MM.1S (cell line): ENCODE measurements at regions not wholly inside any gene's neighbourhood (a gene's known extent, or its start where the extent isn't known, plus 50 kb on each side); places are given as distances from the start of the nearest gene placed in this dataset.

Experiments
- DNase-seq: peaks from one replicate; pipeline ENCODE4 v3.0.0-alpha.2; 2015
- H2AFZ ChIP-seq: fragments of 300-600 bp; sonication (generic); 2 replicates; pipeline ENCODE4 v1.6.0; 2016; ENCODE audit warnings: antibody characterized with exemption, low read length
- H3F3A ChIP-seq: fragments of 300-600 bp; sonication (generic); 2 replicates; pipeline ENCODE4 v1.6.1; 2016; ENCODE audit warnings: mild to moderate bottlenecking, antibody characterized with exemption, low read length, moderate library complexity, mixed read lengths; ENCODE audit not compliant: insufficient read depth
- H3K27ac ChIP-seq: fragments of 300-600 bp; sonication (generic); 2 replicates; pipeline ENCODE4 v1.5.1; 2016; ENCODE audit warnings: mild to moderate bottlenecking, low read length
- H3K27me3 ChIP-seq: fragments of 300-600 bp; sonication (generic); replicated peaks from 2 replicates; pipeline ENCODE4 v1.6.0; 2016; ENCODE audit warnings: low read length; ENCODE audit not compliant: insufficient read depth
- H3K36me3 ChIP-seq: fragments of 300-600 bp; sonication (generic); replicated peaks from 2 replicates; pipeline ENCODE4 v1.6.1; 2016; ENCODE audit warnings: mild to moderate bottlenecking, low read length, mixed read lengths; ENCODE audit not compliant: insufficient read depth
- H3K4me1 ChIP-seq: fragments of 300-600 bp; sonication (generic); 2 replicates; pipeline ENCODE4 v1.6.1; 2016; ENCODE audit warnings: low read length, mixed read lengths
- H3K4me2 ChIP-seq: fragments of 300-600 bp; sonication (generic); 2 replicates; pipeline ENCODE4 v1.6.0; 2016; ENCODE audit warnings: low read depth, low read length
- H3K4me3 ChIP-seq: fragments of 300-600 bp; sonication (generic); 2 replicates; pipeline ENCODE4 v1.5.1; 2016; ENCODE audit warnings: low read length, mixed read lengths
- H3K79me2 ChIP-seq: fragments of 300-600 bp; sonication (generic); 2 replicates; pipeline ENCODE4 v1.6.1; 2016; ENCODE audit warnings: mixed run types, low read length, mixed read lengths
- H3K9ac ChIP-seq: fragments of 300-600 bp; sonication (generic); 2 replicates; pipeline ENCODE4 v1.6.1; 2016; ENCODE audit warnings: low read length, mixed read lengths
- H3K9me2 ChIP-seq: fragments of 300-600 bp; sonication (generic); replicated peaks from 2 replicates; pipeline ENCODE4 v1.6.1; 2016; ENCODE audit warnings: mild to moderate bottlenecking, low read length, mixed read lengths; ENCODE audit not compliant: insufficient read depth
- H3K9me3 ChIP-seq: fragments of 300-600 bp; sonication (generic); replicated peaks from 2 replicates; pipeline ENCODE4 v1.6.1; 2016; ENCODE audit warnings: mild to moderate bottlenecking, low read length, mixed read lengths; ENCODE audit not compliant: insufficient read depth
- H4K20me1 ChIP-seq: fragments of 300-600 bp; sonication (generic); 2 replicates; pipeline ENCODE4 v1.6.1; 2016; ENCODE audit warnings: mild to moderate bottlenecking, low read length, moderate library complexity, mixed read lengths; ENCODE audit not compliant: insufficient read depth
- CTCF ChIP-seq: fragments of 300-600 bp; sonication (generic); IDR thresholded peaks from 2 replicates; pipeline ENCODE4 v1.5.1; 2016; ENCODE audit warnings: antibody characterized with exemption, low read length, mixed read lengths
- EZH2 ChIP-seq: fragments of 300-600 bp; sonication (generic); optimal IDR thresholded peaks from 2 replicates; pipeline ENCODE3; 2017; ENCODE audit warnings: low read depth, mild to moderate bottlenecking, antibody characterized with exemption, low read length, mixed read lengths
- EZH2phosphoT487 ChIP-seq: fragments of 300-600 bp; sonication (generic); IDR thresholded peaks from 2 replicates; pipeline ENCODE4 v1.6.1; 2018; ENCODE audit warnings: antibody characterized with exemption, low read length

GRCh38 chr11:69879729-69880005 is 60.5 kb upstream of the FGF3 start:
- Histone ChIP-seq H3K9me3 (no peaks in the 10 kb centered on the region), H3K4me1 (no peaks in the 10 kb centered on the region), H3K4me3 (no peak overlapping the region), H3K27ac (no peak overlapping the region), H3K36me3 (no peaks in the 10 kb centered on the region), H4K20me1 (no peaks in the 10 kb centered on the region), H3K9ac (no peak overlapping the region), H3K79me2 (no peaks in the 10 kb centered on the region), H3F3A (no peaks in the 10 kb centered on the region), H3K27me3 (peaks cover 98% of the 10 kb centered on the region), H2AFZ (no peak overlapping the region), H3K4me2 (no peak overlapping the region), H3K9me2 (no peaks in the 10 kb centered on the region)
- no peak for TF ChIP-seq EZH2phosphoT487
- TF ChIP-seq EZH2: no peak
- TF ChIP-seq CTCF: no peak
- no peak for DNase-seq

GRCh38 chr11:69880041-69880825 is 61.0 kb upstream of the FGF3 start:
- Histone ChIP-seq H3K27ac (no peak overlapping the region), H3K36me3 (no peaks in the 10 kb centered on the region), H3K9me3 (no peaks in the 10 kb centered on the region), H3K79me2 (no peaks in the 10 kb centered on the region), H3K4me1 (no peaks in the 10 kb centered on the region), H4K20me1 (no peaks in the 10 kb centered on the region), H3K4me3 (no peak overlapping the region), H3K27me3 (peaks cover 98% of the 10 kb centered on the region), H2AFZ (no peak overlapping the region), H3K9me2 (no peaks in the 10 kb centered on the region), H3K9ac (no peak overlapping the region), H3F3A (no peaks in the 10 kb centered on the region), H3K4me2 (no peak overlapping the region)
- DNase-seq: no peak
- TF ChIP-seq EZH2 (no peak), CTCF (no peak), EZH2phosphoT487 (no peak)

GRCh38 chr11:69880826-69881445 is 61.7 kb upstream of the FGF3 start:
- no peak overlapping the region for H3K9ac ChIP-seq
- no peaks in the 10 kb centered on the region for H4K20me1 ChIP-seq
- no peaks in the 10 kb centered on the region for H3K36me3 ChIP-seq
- DNase-seq: no peak
- no peak overlapping the region for H3K4me3 ChIP-seq
- no peaks in the 10 kb centered on the region for H3F3A ChIP-seq
- TF ChIP-seq EZH2phosphoT487: no peak
- TF ChIP-seq CTCF: no peak
- TF ChIP-seq EZH2: no peak
- no peaks in the 10 kb centered on the region for H3K9me3 ChIP-seq
- H3K4me1 ChIP-seq: no peaks in the 10 kb centered on the region
- H3K4me2 ChIP-seq: no peak overlapping the region
- H3K27me3 ChIP-seq: peaks cover 95% of the 10 kb centered on the region
- H3K79me2 ChIP-seq: no peaks in the 10 kb centered on the region
- H2AFZ ChIP-seq: no peak overlapping the region
- no peak overlapping the region for H3K27ac ChIP-seq
- no peaks in the 10 kb centered on the region for H3K9me2 ChIP-seq
